Fibroblast of skin of abdomen (primary cell): ENCODE measurements at regions not wholly inside any gene's neighbourhood (a gene's known extent, or its start where the extent isn't known, plus 50 kb on each side); places are given as distances from the start of the nearest gene placed in this dataset.
A peak's percentile ranks its signal among the peaks of the same experiment; 100 is the strongest.
"Not testable (repeated sequence)": the region's sequence is repeated elsewhere in the genome, so short reads cannot be mapped to it uniquely, and the experiment has no call there.

Source experiments
- DNase-seq: peaks from one replicate; pipeline ENCODE4 v3.0.0-alpha.2; 2013

DNA sequence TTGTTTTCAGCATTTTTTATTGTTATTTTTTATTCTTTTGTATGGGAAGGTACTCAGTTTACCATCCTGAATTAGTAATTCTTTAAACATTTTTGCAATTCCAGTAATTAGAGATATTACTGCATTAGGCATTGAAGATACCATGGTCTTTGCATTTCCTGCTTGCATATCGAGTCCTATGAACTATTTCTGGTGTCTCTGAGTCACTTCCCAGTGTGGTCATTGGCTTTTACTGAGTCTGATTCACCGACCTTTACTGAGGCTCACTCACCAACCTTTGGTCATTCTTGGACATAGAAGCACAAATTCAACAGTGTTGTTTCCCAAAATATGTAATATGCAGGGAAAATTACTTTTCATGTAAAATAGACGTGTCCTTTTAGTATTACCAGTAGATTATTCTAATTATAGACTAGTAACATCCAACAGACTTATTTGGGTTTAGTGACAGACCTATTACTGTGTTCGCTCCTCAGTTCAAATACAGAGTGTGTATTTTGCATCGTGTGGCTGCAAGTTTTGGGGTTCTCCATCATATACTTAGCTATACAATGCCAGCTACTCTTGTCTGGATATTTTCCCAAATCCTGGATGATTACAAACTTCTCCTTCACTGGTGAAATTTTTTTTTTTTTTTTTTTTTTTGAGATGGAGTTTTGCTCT lies 180.7 kb upstream of the PRSS1 start:
- peak; percentile 75 for DNase-seq

DNA sequence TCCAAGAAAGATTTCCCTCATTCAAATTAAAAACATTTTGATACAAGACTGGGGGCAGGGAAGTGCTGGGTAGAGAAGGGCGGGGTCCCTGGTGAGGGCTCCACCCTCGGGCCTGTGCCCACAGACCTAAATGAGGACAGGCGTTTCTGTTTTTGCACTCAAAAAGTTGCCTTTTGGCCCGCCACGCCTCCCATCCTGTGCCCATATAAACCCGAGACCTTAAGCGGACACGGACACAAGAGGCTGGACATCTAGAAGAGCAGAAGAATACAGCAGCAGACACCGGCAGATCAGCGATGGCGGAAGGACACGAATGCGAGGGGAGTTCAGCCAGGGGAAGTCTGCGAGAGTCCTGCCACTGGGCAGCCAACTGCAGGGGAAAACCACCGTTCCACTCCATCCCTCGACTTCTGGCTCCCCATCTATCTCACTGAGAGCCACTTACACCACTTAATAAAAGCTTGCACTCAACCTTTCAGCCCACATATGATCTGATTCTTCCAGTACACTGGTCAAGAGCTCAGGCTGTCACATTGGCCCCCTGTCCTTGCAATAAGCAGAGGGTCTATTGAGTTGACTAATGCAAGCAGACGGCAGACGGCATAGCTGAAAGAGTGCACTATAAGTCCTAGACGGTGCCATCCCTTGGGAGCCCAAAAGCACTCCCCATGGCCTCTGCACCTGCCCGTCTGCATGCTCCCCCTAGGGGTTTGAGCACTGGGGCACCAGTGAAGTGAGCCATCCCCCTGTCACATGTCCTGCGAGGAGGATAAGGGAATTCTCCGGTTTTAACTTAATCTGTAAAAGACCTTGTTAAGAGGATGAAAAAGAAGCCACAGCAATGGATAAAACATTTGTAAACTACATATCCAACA lies 181.8 kb upstream of the PRSS1 start:
- no peak for DNase-seq

DNA sequence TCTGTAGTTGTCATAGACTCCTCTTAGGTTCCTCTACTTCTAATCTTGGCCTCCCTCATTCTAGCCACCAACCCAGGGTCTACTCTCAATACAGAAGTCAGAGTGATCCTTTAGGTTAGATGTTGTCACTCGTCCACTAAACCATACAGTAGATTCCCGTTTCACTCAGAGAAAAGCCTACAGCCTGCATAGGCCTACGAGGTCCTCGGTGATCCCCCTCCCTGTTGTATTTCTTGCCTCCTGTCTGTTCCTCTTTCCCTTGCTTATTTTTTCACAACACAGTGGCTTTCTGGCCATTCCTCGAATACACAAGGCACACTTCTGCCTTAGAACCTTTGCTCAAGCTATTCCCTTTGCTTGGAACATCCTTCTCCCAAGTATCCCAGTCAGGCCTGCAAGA lies 183.0 kb upstream of the PRSS1 start:
- DNase-seq, result no peak

DNA sequence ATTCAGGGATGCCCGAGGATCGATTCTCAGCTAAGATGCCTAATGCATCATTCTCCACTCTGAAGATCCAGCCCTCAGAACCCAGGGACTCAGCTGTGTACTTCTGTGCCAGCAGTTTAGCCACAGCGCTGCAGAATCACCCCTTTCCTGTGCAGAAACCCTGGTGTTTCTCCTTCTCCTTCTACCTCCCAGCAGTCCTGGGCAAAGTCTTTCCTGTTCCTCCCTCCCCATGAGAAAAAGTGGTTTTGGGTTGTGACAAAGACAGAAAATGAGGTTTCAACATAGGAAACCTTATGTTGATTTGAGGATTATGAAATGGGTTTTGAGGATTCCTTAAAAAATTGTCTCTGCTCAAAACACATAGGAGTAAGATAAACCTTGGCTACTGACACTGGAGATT lies 185.1 kb upstream of the PRSS1 start:
- DNase-seq, result not testable (repeated sequence)

DNA sequence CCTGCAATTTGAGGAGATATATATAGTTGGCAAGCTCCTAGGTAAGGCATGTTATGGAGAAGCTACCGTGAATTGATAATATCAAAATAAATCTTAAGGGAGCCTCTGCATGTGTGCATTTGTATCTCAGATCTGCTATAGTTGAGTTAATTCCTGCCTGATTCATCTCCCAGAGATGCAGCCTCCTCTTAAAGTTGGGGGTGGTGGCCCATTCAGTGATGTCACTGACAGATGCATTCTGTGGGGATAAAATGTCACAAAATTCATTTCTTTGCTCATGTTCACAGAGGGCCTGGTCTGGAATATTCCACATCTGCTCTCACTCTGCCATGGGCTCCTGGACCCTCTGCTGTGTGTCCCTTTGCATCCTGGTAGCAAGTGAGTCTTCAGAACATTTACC lies 185.8 kb upstream of the PRSS1 start:
- peak; percentile 66 for DNase-seq

DNA sequence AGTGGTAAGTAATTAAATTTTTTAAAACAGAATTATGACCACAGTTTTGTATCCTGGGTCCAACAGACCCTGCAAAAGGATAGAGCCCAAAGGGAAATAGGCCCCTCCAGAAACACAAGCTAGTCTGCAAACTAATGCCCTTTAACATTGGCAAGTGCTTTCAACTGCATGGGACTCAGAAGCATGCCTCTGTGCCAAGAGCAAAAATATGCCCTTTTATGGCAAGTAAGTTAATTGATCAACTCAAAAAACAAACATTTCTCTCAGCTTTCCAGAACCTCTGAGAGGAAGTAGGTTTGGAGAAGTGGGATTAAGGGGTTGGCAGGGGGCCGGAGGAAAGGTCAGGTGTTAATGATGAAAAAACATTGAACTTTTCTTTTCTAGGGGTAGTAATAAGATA lies 186.6 kb upstream of the PRSS1 start:
- no peak for DNase-seq

DNA sequence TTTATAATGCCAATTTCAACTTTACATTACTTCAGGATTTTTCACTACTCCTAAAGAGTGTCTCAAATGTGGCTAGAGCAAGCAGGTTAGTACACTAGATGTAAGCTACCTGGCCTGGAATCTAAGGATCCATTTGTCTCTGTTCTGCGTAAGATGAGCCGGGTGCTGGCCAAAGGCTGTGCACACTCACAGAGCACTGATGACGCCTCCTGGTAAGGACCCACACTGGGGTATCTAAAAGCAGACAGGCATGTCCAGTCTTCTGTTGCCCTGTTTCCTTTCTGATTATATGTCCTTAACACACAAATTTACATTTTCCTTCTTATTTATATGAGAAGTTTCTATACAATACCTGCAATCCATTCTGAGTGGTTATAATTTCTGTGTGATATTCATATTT lies 187.9 kb upstream of the PRSS1 start:
- DNase-seq, result not testable (repeated sequence)

DNA sequence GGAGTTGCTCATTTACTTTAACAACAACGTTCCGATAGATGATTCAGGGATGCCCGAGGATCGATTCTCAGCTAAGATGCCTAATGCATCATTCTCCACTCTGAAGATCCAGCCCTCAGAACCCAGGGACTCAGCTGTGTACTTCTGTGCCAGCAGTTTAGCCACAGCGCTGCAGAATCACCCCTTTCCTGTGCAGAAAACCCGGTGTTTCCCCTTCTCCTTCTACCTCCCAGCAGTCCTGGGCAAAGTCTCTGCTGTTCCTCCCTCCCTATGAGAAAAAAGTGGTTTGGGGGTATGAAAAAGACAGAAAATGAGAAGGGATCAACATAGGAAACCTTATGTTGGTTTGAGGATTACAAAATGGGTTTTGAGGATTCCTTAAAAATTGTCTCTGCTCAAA lies 188.5 kb upstream of the PRSS1 start:
- DNase-seq, result not testable (repeated sequence)

DNA sequence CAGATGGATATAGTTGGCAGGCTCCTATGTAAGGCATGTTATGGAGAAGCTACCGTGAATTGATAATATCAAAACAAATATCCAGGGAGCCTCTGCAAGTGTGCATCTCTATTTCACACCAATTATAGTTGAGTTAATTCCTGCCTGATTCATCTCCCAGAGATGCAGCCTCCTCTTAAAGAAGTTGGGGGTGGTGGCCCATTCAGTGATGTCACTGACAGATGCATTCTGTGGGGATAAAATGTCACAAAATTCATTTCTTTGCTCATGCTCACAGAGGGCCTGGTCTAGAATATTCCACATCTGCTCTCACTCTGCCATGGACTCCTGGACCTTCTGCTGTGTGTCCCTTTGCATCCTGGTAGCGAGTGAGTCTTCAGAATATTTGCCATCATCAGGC lies 189.1 kb upstream of the PRSS1 start:
- DNase-seq, result peak; percentile 76

DNA sequence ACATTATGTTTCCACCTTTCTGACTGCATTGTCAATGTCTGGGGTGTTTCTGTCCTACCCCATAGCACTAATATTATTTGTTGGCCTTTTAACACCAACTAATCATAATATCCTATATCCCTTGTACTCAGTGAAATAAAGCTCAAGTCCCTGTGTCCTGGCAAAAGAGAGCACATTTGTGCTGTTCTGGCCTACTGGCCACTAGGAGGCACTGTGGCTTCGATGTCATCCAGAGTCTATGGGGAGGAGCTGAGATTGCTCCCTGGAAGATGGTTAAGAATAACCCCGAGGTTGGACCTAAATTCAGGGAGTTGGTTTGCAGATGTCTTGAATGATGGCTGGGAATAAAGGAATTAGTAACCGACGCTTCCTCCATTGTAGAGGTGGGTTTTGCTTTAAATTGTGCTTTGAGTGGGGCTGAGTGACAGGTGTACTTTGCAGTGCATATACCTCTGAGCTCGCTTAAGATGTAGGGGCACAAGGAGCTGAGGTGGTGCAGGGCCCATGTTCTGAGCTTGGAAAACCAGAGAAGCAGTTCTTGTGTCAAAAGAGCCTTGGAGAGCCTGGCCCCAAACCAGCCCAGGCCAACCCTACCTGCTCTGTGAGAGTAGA lies 191.2 kb upstream of the PRSS1 start:
- DNase-seq, result peak; percentile 56

DNA sequence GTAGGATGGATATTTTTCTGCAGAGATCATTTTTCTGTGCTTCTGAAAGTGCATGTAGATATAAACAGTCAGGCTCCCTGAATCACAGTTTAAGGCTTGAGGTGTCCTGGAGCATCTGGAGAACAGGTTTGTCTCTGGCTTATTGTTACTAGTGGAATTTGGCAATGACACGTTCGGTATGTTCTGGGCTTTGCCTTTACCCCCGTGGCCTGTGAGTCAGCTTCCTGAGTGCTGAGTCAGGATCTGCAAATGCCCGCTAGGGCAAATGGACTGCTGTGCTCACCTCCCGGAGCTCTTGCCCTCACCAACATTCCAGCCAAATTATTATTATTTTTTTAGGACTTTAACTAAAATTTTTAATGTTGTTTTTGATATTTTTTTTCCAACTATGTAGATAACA lies 192.5 kb upstream of the PRSS1 start:
- DNase-seq, result peak; percentile 99

DNA sequence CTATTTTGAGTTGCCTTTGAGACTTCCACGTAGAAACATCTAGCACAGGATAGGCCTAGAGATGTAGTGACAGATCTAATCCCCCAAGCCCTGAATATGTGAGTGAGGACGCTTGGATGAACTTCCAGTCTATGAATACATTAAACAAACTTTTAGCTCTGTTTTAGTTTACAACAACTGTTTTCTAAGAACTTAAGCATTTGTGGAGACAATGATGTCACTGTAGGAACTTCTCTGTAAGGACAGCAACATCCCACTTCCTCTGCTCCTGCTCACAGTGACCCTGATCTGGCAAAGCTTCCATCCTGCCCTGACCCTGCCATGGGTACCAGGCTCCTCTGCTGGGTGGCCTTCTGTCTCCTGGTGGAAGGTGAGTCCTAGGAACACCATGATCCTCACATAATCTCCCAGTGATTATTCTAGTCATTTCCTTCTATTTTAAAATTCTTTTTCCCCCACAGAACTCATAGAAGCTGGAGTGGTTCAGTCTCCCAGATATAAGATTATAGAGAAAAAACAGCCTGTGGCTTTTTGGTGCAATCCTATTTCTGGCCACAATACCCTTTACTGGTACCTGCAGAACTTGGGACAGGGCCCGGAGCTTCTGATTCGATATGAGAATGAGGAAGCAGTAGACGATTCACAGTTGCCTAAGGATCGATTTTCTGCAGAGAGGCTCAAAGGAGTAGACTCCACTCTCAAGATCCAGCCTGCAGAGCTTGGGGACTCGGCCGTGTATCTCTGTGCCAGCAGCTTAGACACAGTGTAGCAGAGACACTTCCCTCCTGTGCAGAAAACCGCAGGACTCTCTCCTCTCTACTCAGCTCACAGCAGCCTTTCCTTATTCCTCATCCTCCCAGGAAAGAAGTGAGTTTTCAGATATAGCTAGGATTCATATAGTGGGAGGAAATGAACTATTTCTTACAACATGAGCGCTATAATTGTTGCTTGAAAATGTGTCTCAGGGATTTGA lies 194.4 kb upstream of the PRSS1 start:
- no peak for DNase-seq

DNA sequence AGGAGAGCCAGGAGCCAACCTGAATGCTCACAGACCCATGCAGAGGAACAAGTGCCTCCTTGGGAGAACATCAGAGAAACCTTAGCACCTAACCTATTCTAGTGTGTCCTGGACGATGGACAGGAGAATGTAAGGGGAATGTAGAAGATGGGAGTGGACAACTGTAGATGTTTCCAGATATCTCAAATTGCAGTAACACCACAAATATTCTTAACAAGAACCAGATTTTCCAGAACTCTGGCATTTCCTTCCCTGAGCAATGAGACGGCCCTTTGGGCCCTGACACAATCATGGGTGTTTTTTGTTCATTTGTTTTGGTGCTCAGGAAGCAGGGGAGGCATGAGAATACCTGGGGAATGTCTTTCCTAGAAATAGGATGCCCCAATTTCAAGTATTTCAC lies 196.1 kb upstream of the PRSS1 start:
- peak; percentile 78 for DNase-seq

DNA sequence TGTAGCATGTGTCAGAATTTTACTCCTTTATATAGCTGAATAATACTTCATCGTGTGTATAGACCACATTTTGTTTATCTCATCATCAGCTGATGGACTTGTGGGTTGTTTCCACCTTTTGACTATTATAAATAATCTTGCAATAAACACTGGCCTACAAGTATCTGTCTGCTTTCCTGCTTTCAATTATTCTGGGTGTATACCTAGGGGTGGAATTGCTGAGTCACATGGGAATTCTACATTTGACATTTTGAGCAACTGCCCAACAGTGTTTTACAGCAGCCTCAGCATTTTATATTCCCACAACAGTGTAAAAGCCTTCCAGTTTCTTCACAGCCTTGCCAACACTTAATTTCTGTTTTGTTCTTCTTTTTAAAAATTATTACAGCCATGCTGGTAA lies 200.3 kb upstream of the PRSS1 start:
- peak; percentile 42 for DNase-seq

DNA sequence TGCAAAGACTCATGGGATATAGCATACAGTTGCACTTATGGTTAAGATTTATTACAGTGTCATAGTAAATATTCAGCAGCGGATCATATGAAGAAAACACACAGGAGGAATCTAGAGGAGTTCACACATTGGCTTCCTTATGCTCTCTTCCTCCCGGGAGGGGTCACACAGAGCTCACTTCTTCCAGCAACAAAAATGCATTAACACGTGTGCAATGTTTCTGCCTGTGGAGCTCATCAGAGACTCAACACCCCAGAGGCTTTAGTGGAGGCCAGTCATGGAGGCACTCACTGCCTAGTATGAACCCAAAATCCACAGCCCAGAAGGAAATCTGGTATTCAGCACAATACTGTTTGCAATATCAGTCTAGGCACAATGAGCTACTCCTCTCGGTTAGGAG lies 202.8 kb upstream of the PRSS1 start:
- no peak for DNase-seq

DNA sequence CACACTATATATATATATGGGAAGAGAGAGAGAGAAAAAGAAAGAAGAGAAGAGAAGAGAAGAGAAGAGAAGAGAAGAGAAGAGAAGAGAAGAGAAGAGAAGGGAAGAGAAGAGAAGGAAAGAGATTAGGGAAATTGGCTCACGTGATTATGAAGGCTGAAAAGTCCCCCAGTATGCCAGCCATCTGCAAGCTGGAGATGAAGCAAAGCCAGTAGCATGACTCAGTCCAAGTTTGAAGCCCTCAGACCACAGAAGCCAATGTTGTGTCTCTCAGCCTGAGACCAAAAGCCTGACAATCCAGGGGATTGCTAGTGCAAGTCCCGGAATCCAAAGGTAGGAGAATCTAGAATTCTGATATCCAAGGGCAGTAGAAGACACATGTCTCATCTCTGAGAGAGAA lies 206.3 kb upstream of the PRSS1 start:
- peak; percentile 72 for DNase-seq

DNA sequence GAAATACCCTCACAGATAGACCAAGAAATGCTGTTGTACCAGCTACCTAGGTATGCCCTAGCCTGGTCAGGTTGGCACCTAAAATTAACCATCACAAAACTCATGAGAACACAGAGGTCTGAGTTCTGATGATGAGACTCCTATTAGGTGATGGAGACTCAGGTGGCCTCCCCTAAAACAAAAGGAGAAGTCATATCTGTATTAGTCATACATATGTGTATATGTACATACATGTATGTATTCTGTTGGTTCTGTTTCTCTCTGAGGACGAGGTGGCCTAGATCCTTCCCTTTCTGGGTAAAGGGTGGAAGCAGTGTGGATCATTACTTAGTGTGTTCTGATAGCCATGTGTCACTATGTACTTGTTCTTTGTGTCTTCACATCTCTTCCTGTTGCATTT lies 207.2 kb upstream of the PRSS1 start:
- no peak for DNase-seq

DNA sequence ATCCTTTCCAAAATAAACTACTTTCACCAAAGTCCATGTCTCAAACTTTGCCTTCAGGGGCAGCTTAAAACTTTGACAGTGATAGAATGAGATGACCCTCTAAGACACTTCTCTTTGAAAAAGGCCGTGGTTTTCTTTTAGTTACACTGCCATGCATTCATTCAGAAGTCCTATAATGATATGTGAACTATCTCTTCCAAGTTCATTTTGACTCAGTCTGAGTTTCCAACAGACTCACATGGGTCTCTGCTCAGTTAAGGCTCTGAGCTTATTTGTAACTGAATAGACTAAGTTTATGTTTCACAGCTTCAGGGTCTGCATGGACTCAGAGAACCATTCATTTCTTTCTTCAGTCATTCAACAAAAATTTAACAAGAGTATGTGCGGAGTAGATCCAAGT lies 208.9 kb upstream of the PRSS1 start:
- no peak for DNase-seq

DNA sequence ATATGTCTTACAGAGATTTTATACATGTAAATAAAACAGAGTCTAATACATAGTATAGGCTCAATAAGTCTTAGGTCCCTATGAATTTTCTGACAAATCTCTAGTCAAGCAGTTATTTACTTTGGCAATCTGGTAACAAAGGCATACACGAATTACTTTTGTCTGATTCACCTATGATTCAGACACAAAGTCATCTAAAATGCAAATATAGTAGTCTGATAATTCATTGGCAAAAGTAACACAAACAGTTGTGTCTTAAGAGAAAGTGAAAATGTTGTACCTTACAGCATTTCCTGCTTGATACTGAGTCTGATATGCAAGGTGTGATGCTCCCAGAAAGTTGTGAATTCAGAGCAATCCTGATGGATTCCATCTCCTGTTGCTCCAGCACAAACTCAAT lies 209.4 kb upstream of the PRSS1 start:
- peak; percentile 79 for DNase-seq

DNA sequence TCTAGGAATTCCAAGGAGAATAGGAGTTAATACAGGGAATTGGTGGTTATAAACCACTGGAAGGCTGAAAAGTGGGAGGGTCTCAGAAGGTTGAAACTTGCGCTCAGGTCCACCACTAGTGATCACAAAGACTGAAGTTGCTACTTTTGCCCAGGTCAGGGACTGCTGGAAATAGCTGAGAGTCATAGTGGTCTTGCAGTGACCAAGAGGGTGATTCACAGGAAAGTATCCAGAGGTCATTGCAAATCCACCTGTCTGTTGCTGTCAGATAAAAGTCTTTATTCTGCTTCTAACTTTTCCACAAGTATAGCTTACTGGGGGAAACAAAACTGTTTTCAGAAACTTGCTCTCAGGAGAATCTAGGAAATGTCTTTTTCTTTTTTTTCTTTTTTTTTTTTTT lies 211.5 kb upstream of the PRSS1 start:
- DNase-seq, result no peak

DNA sequence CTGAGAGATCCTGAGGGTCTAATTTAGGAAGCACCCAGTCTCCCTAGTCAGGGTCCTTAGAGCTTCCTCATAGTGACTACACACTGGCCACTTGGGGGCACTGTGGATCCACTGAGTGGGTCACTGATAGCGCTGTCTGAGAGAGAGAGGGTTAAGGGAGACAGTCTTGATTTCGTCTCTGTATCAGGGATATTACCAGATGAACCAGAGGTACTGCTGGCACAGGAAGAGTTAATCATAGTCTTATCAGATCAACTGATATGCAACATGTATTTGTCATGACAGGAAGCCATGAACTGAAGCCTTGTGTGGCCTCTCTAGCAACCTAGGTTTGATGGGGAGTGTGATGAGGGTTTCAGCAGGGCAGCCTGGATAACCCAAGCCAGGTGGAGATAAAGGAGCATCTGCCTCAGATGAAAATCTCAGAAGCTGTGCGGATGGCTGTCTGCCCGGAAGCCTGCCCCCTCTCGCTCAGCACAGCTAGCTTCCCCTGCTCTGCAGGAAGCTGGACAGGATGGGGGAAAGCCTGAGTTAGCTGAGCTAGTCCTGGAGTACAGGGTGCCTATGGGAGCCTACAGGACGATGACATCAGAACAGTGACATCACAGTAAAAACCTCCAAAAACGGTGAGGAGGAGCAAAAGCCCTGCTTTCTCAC lies 214.0 kb upstream of the PRSS1 start:
- peak; percentile 91 for DNase-seq

DNA sequence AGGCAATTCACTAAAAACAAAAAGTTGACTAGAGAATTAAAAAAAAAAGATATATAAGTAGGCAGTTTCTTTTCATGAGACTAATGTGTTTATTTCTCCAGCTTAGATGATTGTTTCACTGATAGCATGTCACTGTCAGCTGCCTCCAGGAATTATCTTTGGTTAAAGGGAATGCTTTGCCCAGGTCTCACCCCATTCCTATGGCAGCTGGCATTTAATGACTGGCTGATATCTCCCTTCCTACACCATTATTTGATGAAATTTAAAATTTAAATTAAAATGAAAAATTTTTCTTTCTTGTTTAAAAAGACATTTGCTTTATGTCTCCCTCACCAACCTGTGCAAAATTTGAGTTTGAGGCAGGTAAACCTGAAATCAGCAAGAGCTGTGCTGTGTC lies 214.5 kb upstream of the PRSS1 start:
- no peak for DNase-seq
